AG09319 (cell line): ENCODE measurements at regions not wholly inside any gene's neighbourhood (a gene's known extent, or its start where the extent isn't known, plus 50 kb on each side); places are given as distances from the start of the nearest gene placed in this dataset.

Experiments used
- DNase-seq: peaks from one replicate; pipeline ENCODE4 v3.0.0-alpha.2; 2010; ENCODE audit warnings: low read depth; ENCODE audit errors: extremely low read depth
- CTCF ChIP-seq: IDR thresholded peaks from 2 replicates; pipeline ENCODE4 v1.5.1; 2011; ENCODE audit warnings: low read depth, mild to moderate bottlenecking, inconsistent platforms, low read length, moderate library complexity

- no peak for TF ChIP-seq CTCF
- no peak for DNase-seq
Observed at GRCh38 chr12:92369056-92369455, 223.4 kb upstream of the BTG1 start.

- no peak for TF ChIP-seq CTCF
- no peak for DNase-seq
Observed at GRCh38 chr12:92365836-92366235, 220.2 kb upstream of the BTG1 start.

GRCh38 chr12:92365333-92365732 lies 219.7 kb upstream of the BTG1 start:
- no peak for DNase-seq
- no peak for TF ChIP-seq CTCF

- no peak for TF ChIP-seq CTCF
- DNase-seq = no peak
Observed at GRCh38 chr12:92363295-92364146, 217.9 kb upstream of the BTG1 start.

GRCh38 chr12:92362785-92363184 lies 217.1 kb upstream of the BTG1 start:
- DNase-seq = no peak

GRCh38 chr12:92362126-92362525 lies 216.5 kb upstream of the BTG1 start:
- no peak for TF ChIP-seq CTCF
- DNase-seq = no peak

More at GRCh38 chr12:92362785-92363184, 217.1 kb upstream of the BTG1 start:
- no peak for TF ChIP-seq CTCF

- TF ChIP-seq CTCF = no peak
- DNase-seq = no peak
Observed at GRCh38 chr12:92360543-92360942, 214.9 kb upstream of the BTG1 start.
